ENCODE measurements at regions not wholly inside any gene's neighbourhood (a gene's known extent, or its start where the extent isn't known, plus 50 kb on each side); places are given as distances from the start of the nearest gene placed in this dataset.

DNA sequence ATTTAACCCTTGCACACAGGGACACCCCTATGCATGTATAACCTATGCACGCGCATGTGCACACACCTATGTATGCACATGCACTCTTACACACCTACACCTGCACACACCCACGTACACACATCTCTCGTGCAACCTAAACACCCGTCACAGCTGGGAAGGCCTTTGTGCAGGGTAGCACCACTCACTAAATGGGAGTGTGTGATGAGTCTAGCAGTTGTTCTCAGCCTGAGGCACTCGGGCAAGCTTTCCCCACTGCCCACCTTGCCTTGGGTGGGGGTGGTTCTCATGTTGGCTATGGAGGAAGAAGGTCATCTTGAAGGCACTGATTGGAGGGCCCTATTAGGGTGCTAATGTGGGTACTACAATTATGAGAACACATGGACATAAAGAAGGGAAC lies 85.8 kb downstream of the DLL1 start:
- Mint-ChIP-seq H3K36me3 (no peaks in the 10 kb centered on the region), H3K4me3 (no peak overlapping the region), H3K27ac (no peak overlapping the region), H3K27me3 (peaks cover 8% of the 10 kb centered on the region), H3K9me3 (no peaks in the 10 kb centered on the region), H3K4me1 (ENCODE audit: unreplicated experiment) (no peaks in the 10 kb centered on the region)
- DNase-seq (ENCODE audit: extremely low spot score, unreplicated experiment): no peak
- no peak for TF ChIP-seq CTCF (conservative IDR thresholded peaks at IDR 0.05)

DNA sequence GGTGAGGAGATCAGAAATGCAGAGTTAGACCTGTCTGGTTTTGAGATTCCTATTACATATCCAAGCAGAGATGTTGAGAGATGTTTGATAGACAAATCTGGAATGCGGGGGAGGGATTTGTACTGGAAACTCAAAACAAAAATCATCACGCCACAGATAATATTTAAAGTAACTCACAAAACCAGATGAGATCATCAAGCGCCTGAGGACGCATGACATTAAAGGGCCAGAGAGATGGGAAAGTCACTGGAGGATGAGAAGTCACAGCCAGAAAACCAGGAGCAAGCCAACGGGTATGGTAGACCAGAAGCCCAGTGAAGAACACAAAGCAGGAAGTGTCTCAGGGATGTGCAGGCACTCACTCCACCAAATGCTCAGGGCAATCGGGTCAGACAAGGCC lies 87.7 kb downstream of the DLL1 start:
- H3K4me1 Mint-ChIP-seq (ENCODE audit: unreplicated experiment): no peaks in the 10 kb centered on the region
- no peak for DNase-seq (ENCODE audit: extremely low spot score, unreplicated experiment)
- H3K27ac Mint-ChIP-seq: no peak overlapping the region
- H3K36me3 Mint-ChIP-seq: no peaks in the 10 kb centered on the region
- no peak for TF ChIP-seq CTCF (conservative IDR thresholded peaks at IDR 0.05)
- H3K4me3 Mint-ChIP-seq: no peak overlapping the region
- peaks cover 9% of the 10 kb centered on the region for H3K27me3 Mint-ChIP-seq
- H3K9me3 Mint-ChIP-seq: no peaks in the 10 kb centered on the region

GRCh38 chr6:170202416-170203135 lies 88.3 kb downstream of the DLL1 start:
- H3K9me3 Mint-ChIP-seq: no peaks in the 10 kb centered on the region
- no peak for DNase-seq (ENCODE audit: extremely low spot score, unreplicated experiment)

GRCh38 chr6:170201361-170201760 lies 89.5 kb downstream of the DLL1 start:
- Mint-ChIP-seq H3K4me3 (no peak overlapping the region), H3K4me1 (ENCODE audit: unreplicated experiment) (no peaks in the 10 kb centered on the region), H3K27me3 (peaks cover 8% of the 10 kb centered on the region), H3K9me3 (no peaks in the 10 kb centered on the region), H3K36me3 (no peaks in the 10 kb centered on the region), H3K27ac (no peak overlapping the region)
- no peak for DNase-seq (ENCODE audit: extremely low spot score, unreplicated experiment)
- no peak for TF ChIP-seq CTCF (conservative IDR thresholded peaks at IDR 0.05)

More at GRCh38 chr6:170202416-170203135, 88.3 kb downstream of the DLL1 start:
- Mint-ChIP-seq H3K4me3 (no peak overlapping the region), H3K4me1 (ENCODE audit: unreplicated experiment) (no peaks in the 10 kb centered on the region), H3K27ac (no peak overlapping the region), H3K36me3 (no peaks in the 10 kb centered on the region), H3K27me3 (peaks cover 9% of the 10 kb centered on the region)
- no peak for TF ChIP-seq CTCF (conservative IDR thresholded peaks at IDR 0.05)

DNA sequence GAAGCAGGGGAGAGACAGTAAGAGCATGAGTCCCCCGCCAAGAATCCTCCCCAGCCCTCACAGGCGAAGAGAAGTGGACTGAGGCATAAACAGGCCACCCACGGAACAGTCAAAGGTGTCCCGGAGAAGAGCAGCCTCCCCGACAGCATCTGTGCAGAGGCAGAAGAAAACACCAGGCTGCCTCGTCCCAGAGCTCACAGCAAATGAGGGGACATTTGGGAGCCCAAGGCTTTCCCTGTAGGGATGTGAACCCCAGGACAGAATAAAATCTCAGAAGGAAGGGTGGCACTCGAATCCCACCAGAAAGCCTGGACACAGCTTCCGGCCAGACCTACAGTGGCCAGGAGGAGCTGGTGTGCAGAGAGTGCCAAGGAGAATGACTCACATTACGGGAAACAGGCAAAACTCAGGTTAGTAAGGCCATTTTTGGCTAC lies 90.4 kb downstream of the DLL1 start:
- Mint-ChIP-seq H3K9me3 (no peaks in the 10 kb centered on the region), H3K4me3 (no peak overlapping the region), H3K27me3 (peaks cover 2% of the 10 kb centered on the region), H3K27ac (no peak overlapping the region), H3K4me1 (ENCODE audit: unreplicated experiment) (no peaks in the 10 kb centered on the region), H3K36me3 (no peaks in the 10 kb centered on the region)
- no peak for DNase-seq (ENCODE audit: extremely low spot score, unreplicated experiment)
- no peak for TF ChIP-seq CTCF (conservative IDR thresholded peaks at IDR 0.05)

All from type B pancreatic cell (in vitro differentiated cells).